GM23248 (cell line): ENCODE measurements at regions not wholly inside any gene's neighbourhood (a gene's known extent, or its start where the extent isn't known, plus 50 kb on each side); places are given as distances from the start of the nearest gene placed in this dataset.
"Not testable (repeated sequence)": the region's sequence is repeated elsewhere in the genome, so short reads cannot be mapped to it uniquely, and the experiment has no call there.

ENCODE experiments used
- DNase-seq: peaks from one replicate; pipeline ENCODE4 v3.0.0-alpha.2; 2015
- H2AFZ ChIP-seq: fragments of 200-600 bp; sonication (generic); 2 replicates; pipeline ENCODE4 v1.6.1; 2016; ENCODE audit warnings: antibody characterized with exemption
- H3F3A ChIP-seq: fragments of 200-600 bp; sonication (generic); 2 replicates; pipeline ENCODE4 v1.6.1; 2016; ENCODE audit warnings: mild to moderate bottlenecking, antibody characterized with exemption, mixed run types; ENCODE audit not compliant: insufficient read depth
- H3K27ac ChIP-seq: fragments of 200-600 bp; sonication (generic); 2 replicates; pipeline ENCODE4 v1.5.1; 2016; ENCODE audit warnings: mild to moderate bottlenecking
- H3K27me3 ChIP-seq: fragments of 200-600 bp; sonication (generic); replicated peaks from 2 replicates; pipeline ENCODE4 v1.6.1; 2016; ENCODE audit warnings: mild to moderate bottlenecking; ENCODE audit not compliant: insufficient read depth
- H3K36me3 ChIP-seq: fragments of 200-600 bp; sonication (generic); 2 replicates; pipeline ENCODE4 v1.6.1; 2016; ENCODE audit warnings: low read depth, mild to moderate bottlenecking
- H3K4me1 ChIP-seq: fragments of 200-600 bp; sonication (generic); 2 replicates; pipeline ENCODE4 v1.6.1; 2016; ENCODE audit warnings: mild to moderate bottlenecking; ENCODE audit not compliant: insufficient read depth
- H3K4me2 ChIP-seq: fragments of 200-600 bp; sonication (generic); one replicate; pipeline ENCODE4 v1.6.1; 2016; ENCODE audit warnings: mild to moderate bottlenecking; ENCODE audit not compliant: unreplicated experiment
- H3K4me3 ChIP-seq: fragments of 200-600 bp; sonication (generic); 2 replicates; pipeline ENCODE4 v1.5.1; 2016; ENCODE audit warnings: mild to moderate bottlenecking
- H3K79me2 ChIP-seq: fragments of 200-600 bp; sonication (generic); 2 replicates; pipeline ENCODE4 v1.6.1; 2016; ENCODE audit warnings: mild to moderate bottlenecking; ENCODE audit not compliant: insufficient read depth
- H3K9ac ChIP-seq: fragments of 200-600 bp; sonication (generic); 2 replicates; pipeline ENCODE4 v1.6.1; 2016; ENCODE audit warnings: mild to moderate bottlenecking
- H3K9me2 ChIP-seq: fragments of 200-600 bp; sonication (generic); 2 replicates; pipeline ENCODE4 v1.6.1; 2016; ENCODE audit warnings: mixed run types, mild to moderate bottlenecking, moderate library complexity; ENCODE audit not compliant: insufficient read depth
- H3K9me3 ChIP-seq: fragments of 200-600 bp; sonication (generic); one replicate; pipeline ENCODE4 v1.6.1; 2017; ENCODE audit warnings: low read depth
- H4K20me1 ChIP-seq: fragments of 200-600 bp; sonication (generic); 2 replicates; pipeline ENCODE4 v1.6.0; 2016; ENCODE audit not compliant: insufficient read depth
- EZH2 ChIP-seq: fragments of 200-600 bp; sonication (generic); IDR thresholded peaks from 2 replicates; pipeline ENCODE4 v1.6.1; 2018; ENCODE audit warnings: antibody characterized with exemption, mild to moderate bottlenecking; ENCODE audit not compliant: insufficient read depth, poor library complexity, severe bottlenecking
- EZH2phosphoT487 ChIP-seq: fragments of 200-600 bp; sonication (generic); IDR thresholded peaks from 2 replicates; pipeline ENCODE4 v1.6.1; 2018; ENCODE audit warnings: antibody characterized with exemption, moderate library complexity, mild to moderate bottlenecking, low read depth; ENCODE audit not compliant: insufficient read depth
- WGBS, 2 experiments: methylation state at CpG; one replicate each; pipeline ENCODE4 v1.1.6; 2015 to 2017; ENCODE audit warnings: low lambda C conversion rate in 2 of 2, low coverage in 1 of 2; ENCODE audit errors: missing lambda C conversion rate in 2 of 2; 5-methylcytosine and 5-hydroxymethylcytosine counted together
- in situ Hi-C: fragments of 300-500 bp; cut with MboI; formaldehyde crosslinking; loops from 2 replicates; pipeline ENCODE4 v1.15.0; 2020

DNA sequence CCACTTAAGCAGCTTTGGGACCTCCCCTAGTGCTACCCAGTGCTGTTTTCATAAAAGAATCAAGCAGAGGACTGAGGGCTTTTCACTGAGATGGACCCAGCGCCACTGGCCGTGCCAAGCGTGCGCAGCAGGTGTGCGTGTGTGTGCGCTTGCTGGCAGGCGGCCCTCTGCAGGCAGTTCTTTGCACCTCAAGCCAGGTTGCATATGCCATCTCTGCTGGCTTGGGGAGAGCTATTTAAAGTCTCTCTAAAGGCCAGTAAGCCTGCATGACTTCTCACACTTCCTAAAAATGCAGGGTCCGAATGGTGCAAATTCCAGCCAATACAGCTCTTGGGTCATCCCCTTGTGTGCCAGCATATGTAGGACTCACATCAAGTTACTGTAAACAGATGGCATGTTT is 255.5 kb downstream of the RNF152 start:
- no peak overlapping the region for H3K27ac ChIP-seq
- H3K9me3 ChIP-seq: no peaks in the 10 kb centered on the region
- in situ Hi-C loops: loop anchor here (10.0 kb wide), 1 partner anchor 267 kb away; no protein-coding TSS in a partner anchor
- no peaks in the 10 kb centered on the region for H3K36me3 ChIP-seq
- H2AFZ ChIP-seq: no peak overlapping the region
- no peak overlapping the region for H3K4me3 ChIP-seq
- no peaks in the 10 kb centered on the region for H3F3A ChIP-seq
- no peak overlapping the region for H3K9ac ChIP-seq
- H3K79me2 ChIP-seq: no peaks in the 10 kb centered on the region
- no peaks in the 10 kb centered on the region for H4K20me1 ChIP-seq
- no peaks in the 10 kb centered on the region; the same call in 1 of the 2 replicates for H3K4me1 ChIP-seq
- TF ChIP-seq EZH2phosphoT487 (no peak), EZH2 (no peak)
- WGBS, 2 experiments: 99 to 100% methylated on average over 8 of the region's 8 CpGs
- no peaks in the 10 kb centered on the region for H3K27me3 ChIP-seq
- no peak overlapping the region for H3K4me2 ChIP-seq
- no peak for DNase-seq
- no peaks in the 10 kb centered on the region for H3K9me2 ChIP-seq

DNA sequence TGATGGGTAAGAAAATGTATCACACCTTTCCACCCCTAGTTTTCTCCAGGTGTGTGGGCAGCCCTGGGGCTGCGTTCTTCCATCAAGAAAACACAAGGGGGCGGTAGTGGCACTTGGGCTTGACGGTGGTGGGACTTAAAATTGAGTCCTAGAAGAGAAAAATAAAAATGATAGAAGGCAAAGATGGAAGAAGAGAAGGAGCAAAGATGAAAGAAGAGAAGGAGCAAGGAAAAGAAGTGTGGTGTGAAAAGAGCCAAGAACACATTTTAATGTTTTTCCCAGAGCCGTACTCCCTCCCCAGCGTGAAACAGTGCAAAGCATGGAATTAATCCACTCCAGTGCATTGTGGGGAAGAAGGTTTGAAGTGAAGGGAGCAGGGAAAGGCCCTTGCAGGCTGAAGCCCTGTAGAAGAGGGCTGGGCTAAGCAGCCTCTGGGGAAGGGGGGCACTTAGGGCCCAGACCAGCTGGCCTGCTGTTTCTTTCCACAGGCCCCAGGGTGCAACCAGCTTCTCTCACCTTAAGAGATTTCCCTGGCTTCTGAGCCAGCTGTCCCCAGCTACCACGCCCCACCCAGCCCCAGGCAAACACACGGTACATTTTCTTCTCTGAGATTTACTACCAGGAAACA is 256.8 kb downstream of the RNF152 start:
- Histone ChIP-seq H3K9ac (no peak overlapping the region), H3K79me2 (no peaks in the 10 kb centered on the region), H2AFZ (peak overlapping the region; percentile 64), H3K4me1 (no peaks in the 10 kb centered on the region; the same call in 1 of the 2 replicates), H3K36me3 (no peaks in the 10 kb centered on the region), H4K20me1 (no peaks in the 10 kb centered on the region), H3K4me3 (no peak overlapping the region), H3K9me3 (no peaks in the 10 kb centered on the region), H3K27ac (no peak overlapping the region), H3K9me2 (no peaks in the 10 kb centered on the region), H3K27me3 (no peaks in the 10 kb centered on the region), H3K4me2 (peak overlapping the region; percentile 47), H3F3A (no peaks in the 10 kb centered on the region)
- peak; percentile 75 for DNase-seq
- TF ChIP-seq EZH2phosphoT487 (no peak), EZH2 (no peak)
- 10 to 11% methylated on average over 7 of the region's 7 CpGs for WGBS, 2 experiments
- in situ Hi-C loops: loop anchor here (10.0 kb wide), 1 partner anchor 269 kb away; no protein-coding TSS in a partner anchor

DNA sequence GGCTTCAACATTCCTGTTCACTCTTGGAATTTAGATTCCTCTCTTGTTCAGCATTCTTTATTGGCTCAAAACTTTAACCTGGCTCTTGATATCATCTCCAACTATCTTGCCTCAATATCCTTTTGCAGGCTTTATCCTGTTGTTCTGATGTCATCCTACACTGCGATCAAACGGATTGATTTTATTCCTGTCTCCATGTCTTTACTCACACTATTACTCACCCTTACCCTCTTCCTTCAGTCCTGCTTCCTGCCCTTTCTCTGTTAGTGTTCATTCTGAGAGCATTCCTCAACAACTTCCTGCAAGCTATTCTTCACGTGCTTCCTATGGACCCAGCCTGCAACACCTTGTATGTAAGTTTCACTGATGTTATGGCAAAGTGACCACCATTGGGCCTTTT is 264.7 kb downstream of the RNF152 start:
- no peaks in the 10 kb centered on the region for H4K20me1 ChIP-seq
- H3K27me3 ChIP-seq: no peaks in the 10 kb centered on the region
- DNase-seq: peak; percentile 54
- H3K27ac ChIP-seq: no peak overlapping the region; the same call in 1 of the 2 replicates
- H3K4me3 ChIP-seq: no peak overlapping the region
- in situ Hi-C loops: no loop called here
- no peaks in the 10 kb centered on the region for H3K36me3 ChIP-seq
- no peak for TF ChIP-seq EZH2
- TF ChIP-seq EZH2phosphoT487: no peak
- H3K9me2 ChIP-seq: no peaks in the 10 kb centered on the region
- peak overlapping the region; percentile 33 for H2AFZ ChIP-seq
- H3K4me1 ChIP-seq: peaks cover 15% of the 10 kb centered on the region
- H3K9ac ChIP-seq: no peak overlapping the region
- WGBS, 2 experiments: 2 to 7% methylated on average over 3 of the region's 3 CpGs
- H3F3A ChIP-seq: peaks cover 7% of the 10 kb centered on the region; the same call in 1 of the 2 replicates
- no peaks in the 10 kb centered on the region for H3K79me2 ChIP-seq
- H3K4me2 ChIP-seq: peak overlapping the region; percentile 40
- no peaks in the 10 kb centered on the region for H3K9me3 ChIP-seq

DNA sequence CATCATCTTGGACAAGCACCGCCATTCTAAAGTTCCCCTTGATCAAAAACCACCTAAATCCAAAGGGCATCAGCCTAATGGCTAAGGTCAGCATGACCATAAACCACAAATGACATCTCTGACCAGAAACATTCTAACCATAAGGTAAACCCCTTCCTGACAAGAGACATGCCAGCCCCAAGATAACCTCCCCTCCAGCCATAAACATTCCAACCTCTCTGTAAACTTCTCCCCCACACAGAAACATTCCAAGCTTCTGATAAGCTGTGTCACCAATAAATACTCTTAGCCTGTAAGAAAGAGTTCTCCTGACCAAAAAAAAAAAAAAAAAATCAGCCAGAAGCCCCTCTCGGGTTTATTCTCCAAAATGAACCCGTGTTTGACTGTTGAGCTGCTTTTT is 268.2 kb downstream of the RNF152 start:
- H3F3A ChIP-seq, H3K9ac ChIP-seq, H4K20me1 ChIP-seq, H3K79me2 ChIP-seq, H3K27ac ChIP-seq, H3K4me2 ChIP-seq, H2AFZ ChIP-seq, H3K36me3 ChIP-seq, H3K9me2 ChIP-seq, H3K4me3 ChIP-seq, DNase-seq, H3K9me3 ChIP-seq, H3K27me3 ChIP-seq, in situ Hi-C loops: not testable (repeated sequence)
- WGBS, 2 experiments: 60 to 66% methylated on average over 3 of the region's 3 CpGs
- peaks cover 15% of the 10 kb centered on the region for H3K4me1 ChIP-seq

DNA sequence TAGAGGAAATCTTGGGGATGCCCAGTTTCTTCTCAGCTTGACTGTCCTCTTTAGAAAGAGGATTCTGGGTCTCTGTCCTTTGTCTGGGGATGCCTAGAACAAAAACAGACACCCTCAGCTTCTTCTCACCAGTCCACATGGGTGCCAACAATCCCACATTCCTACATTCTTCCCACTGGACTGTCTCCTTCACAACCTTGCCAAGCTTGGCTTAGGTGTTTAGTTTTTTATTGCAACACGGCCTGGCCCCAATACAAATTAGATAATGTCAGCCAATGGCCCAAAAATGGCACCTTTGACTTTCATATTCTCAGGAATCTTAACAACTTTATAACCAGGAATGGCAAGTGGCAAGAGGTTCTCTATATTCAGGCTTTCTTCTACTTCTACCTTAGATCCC is 273.0 kb downstream of the RNF152 start:
- TF ChIP-seq EZH2 (no peak), EZH2phosphoT487 (no peak)
- H3K9me3 ChIP-seq: no peaks in the 10 kb centered on the region
- H3F3A ChIP-seq: no peaks in the 10 kb centered on the region
- no peak overlapping the region for H3K9ac ChIP-seq
- no peak overlapping the region for H3K27ac ChIP-seq
- H3K4me1 ChIP-seq: no peaks in the 10 kb centered on the region
- in situ Hi-C loops: loop anchor here (10.0 kb wide), 1 partner anchor 55 kb away; no protein-coding TSS in a partner anchor
- H2AFZ ChIP-seq: no peak overlapping the region
- H3K9me2 ChIP-seq: no peaks in the 10 kb centered on the region
- no peak overlapping the region for H3K4me3 ChIP-seq
- no peaks in the 10 kb centered on the region for H4K20me1 ChIP-seq
- H3K4me2 ChIP-seq: no peak overlapping the region
- 50 to 60% methylated on average over 1 of the region's 1 CpG for WGBS, 2 experiments
- no peaks in the 10 kb centered on the region for H3K27me3 ChIP-seq
- no peak for DNase-seq
- H3K36me3 ChIP-seq: no peaks in the 10 kb centered on the region
- H3K79me2 ChIP-seq: no peaks in the 10 kb centered on the region
